ENCODE measurements at regions not wholly inside any gene's neighbourhood (a gene's known extent, or its start where the extent isn't known, plus 50 kb on each side); places are given as distances from the start of the nearest gene placed in this dataset.
"Not testable (repeated sequence)": the region's sequence is repeated elsewhere in the genome, so short reads cannot be mapped to it uniquely, and the experiment has no call there.

DNA sequence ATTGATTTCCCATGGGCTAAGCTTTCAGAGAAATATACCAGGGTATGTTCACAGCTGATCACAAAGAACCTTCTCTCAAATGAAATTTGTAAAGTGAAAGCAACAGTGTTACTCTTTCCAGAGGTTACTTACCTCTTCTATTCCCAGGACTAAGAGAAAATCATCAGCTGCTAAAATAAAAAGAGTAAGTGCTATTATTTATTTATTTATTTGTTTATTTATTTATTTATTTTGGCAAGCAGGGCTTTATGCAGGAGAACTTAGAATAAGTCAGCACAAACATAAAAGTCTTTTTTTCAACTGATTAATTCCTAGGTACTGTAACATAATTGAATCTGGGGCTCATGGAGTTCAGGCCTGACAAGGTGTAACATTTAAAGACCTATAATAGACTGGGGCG is 93.9 kb upstream of the SYT10 start:
- H3K4me3 ChIP-seq (ENCODE audit: low read depth, low read length): no peak overlapping the region
- H3K36me3 ChIP-seq (ENCODE audit: control insufficient read depth, insufficient read depth, low read length): no peaks in the 10 kb centered on the region
- FAIRE-seq (no peak), DNase-seq (ENCODE audit: low read depth) (no peak)
- H3K27me3 ChIP-seq (ENCODE audit: control insufficient read depth, insufficient read depth, low read length): no peaks in the 10 kb centered on the region
- TF ChIP-seq, protein P1, sequence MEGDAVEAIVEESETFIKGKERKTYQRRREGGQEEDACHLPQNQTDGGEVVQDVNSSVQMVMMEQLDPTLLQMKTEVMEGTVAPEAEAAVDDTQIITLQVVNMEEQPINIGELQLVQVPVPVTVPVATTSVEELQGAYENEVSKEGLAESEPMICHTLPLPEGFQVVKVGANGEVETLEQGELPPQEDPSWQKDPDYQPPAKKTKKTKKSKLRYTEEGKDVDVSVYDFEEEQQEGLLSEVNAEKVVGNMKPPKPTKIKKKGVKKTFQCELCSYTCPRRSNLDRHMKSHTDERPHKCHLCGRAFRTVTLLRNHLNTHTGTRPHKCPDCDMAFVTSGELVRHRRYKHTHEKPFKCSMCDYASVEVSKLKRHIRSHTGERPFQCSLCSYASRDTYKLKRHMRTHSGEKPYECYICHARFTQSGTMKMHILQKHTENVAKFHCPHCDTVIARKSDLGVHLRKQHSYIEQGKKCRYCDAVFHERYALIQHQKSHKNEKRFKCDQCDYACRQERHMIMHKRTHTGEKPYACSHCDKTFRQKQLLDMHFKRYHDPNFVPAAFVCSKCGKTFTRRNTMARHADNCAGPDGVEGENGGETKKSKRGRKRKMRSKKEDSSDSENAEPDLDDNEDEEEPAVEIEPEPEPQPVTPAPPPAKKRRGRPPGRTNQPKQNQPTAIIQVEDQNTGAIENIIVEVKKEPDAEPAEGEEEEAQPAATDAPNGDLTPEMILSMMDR (IDR thresholded peaks at IDR 0.05; ENCODE audit: insufficient read depth, low read length, severe bottlenecking): no peak

DNA sequence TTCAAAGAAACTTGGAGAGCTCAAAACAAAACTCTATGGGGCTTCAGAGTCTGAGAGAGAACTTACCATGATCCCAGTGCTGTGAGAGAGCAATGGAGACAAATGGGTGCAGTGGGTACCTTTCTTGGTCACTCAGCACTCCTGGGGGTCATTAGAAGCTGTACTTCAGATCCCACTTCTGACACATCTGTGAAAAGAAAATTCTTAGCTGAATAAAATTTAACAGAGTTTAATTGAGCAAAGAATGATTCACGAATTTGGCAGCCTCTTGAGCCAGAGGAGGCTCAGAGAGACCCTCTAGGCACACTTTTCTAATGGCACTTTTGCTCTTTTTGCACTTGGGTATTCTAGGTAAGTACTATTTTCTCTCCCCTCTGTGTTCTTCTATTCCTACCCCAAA is 96.8 kb upstream of the SYT10 start:
- H3K4me3 ChIP-seq (ENCODE audit: low read depth, low read length): no peak overlapping the region
- no peaks in the 10 kb centered on the region for H3K36me3 ChIP-seq (ENCODE audit: control insufficient read depth, insufficient read depth, low read length)
- TF ChIP-seq, protein P1 (IDR thresholded peaks at IDR 0.05; ENCODE audit: insufficient read depth, low read length, severe bottlenecking): no peak
- no peaks in the 10 kb centered on the region for H3K27me3 ChIP-seq (ENCODE audit: control insufficient read depth, insufficient read depth, low read length)
- FAIRE-seq: no peak
- DNase-seq (ENCODE audit: low read depth): no peak

DNA sequence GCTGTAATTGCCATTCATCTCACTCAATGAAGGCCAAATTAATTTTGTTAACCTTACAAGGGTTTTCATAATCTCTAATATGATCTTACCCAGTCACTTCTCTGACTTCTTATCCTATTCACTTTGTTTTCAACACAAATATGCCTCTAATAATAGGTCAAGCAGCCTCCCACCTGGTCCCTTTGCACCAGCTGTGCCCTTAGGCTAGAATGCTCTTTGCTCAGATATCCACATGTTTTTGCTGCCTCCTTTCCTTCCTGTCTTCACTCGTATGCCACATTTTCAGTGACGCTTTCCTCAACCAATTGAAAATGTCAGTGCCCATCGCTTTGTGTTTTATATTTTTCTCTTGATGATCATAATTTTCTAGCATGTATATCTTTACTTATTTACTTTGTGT is 106.4 kb upstream of the SYT10 start:
- Histone ChIP-seq H3K27me3 (ENCODE audit: control insufficient read depth, insufficient read depth, low read length) (no peaks in the 10 kb centered on the region), H3K36me3 (ENCODE audit: control insufficient read depth, insufficient read depth, low read length) (no peaks in the 10 kb centered on the region), H3K4me3 (ENCODE audit: low read depth, low read length) (no peak overlapping the region)
- TF ChIP-seq, protein P1 (IDR thresholded peaks at IDR 0.05; ENCODE audit: insufficient read depth, low read length, severe bottlenecking): no peak
- FAIRE-seq (no peak), DNase-seq (ENCODE audit: low read depth) (no peak)

DNA sequence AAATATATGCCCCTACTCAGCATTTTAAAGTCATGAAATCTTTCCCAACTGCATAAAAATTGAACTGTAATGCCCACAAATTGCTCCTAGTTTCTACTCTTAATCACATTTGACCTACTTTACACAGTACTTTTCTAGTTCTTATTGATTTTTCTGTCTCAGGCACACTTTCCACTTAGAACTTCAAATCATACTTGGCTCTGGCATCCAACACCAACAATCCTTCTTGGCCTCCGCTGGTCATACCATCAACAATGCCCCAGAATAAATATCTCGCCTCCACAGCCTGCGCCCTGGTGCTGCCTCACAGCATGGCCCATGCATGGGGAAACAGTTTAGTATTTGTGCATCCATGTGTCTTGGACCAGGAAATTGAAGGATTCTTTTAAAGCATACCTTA is 107.5 kb upstream of the SYT10 start:
- Histone ChIP-seq H3K4me3 (ENCODE audit: low read depth, low read length) (no peak overlapping the region), H3K36me3 (ENCODE audit: control insufficient read depth, insufficient read depth, low read length) (no peaks in the 10 kb centered on the region), H3K27me3 (ENCODE audit: control insufficient read depth, insufficient read depth, low read length) (no peaks in the 10 kb centered on the region)
- no peak for FAIRE-seq
- no peak for DNase-seq (ENCODE audit: low read depth)
- TF ChIP-seq, protein P1 (IDR thresholded peaks at IDR 0.05; ENCODE audit: insufficient read depth, low read length, severe bottlenecking): no peak

DNA sequence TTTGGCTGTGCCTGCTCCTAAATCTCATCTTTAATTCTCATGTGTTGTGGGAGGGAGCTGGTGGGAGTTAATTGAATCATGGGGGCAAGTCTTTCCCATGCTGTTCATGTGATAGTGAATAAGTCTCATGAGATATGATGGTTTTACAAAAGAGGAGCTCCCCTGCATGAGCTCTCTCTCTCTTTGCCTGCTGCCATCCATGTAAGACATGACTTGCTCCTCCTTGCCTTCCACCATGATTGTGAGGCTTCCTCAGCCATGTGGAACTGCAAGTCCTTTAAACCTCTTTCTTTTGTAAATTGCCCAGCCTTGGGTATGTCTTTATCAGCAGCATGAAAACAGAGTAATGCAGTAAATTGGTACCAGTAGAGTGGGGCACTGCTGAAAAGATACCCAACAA is 110.6 kb upstream of the SYT10 start:
- not testable (repeated sequence) for H3K4me3 ChIP-seq (ENCODE audit: low read depth, low read length); FAIRE-seq; DNase-seq (ENCODE audit: low read depth); H3K27me3 ChIP-seq (ENCODE audit: control insufficient read depth, insufficient read depth, low read length); H3K36me3 ChIP-seq (ENCODE audit: control insufficient read depth, insufficient read depth, low read length)

DNA sequence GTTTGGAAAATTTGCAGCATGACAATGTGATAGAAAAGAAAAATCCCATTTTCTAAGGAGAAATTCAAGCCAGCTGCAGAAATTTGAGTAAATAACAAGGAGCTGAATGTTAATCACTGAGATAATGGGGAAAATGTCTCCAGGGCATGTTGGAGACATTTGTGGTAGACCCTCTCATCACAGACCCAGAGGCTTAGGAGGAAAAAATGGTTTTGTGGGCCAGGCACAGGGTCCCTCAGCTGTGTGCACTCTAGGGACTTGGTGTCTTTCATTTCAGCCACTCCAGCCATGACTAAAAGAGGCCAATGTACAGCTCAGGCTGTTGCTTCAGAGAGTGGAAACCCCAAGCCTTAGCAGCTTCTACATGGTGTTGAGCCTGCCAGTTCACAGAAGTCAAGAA is 111.4 kb upstream of the SYT10 start:
- TF ChIP-seq, protein P1 (IDR thresholded peaks at IDR 0.05; ENCODE audit: insufficient read depth, low read length, severe bottlenecking): no peak
- DNase-seq (ENCODE audit: low read depth) (no peak), FAIRE-seq (no peak)
- Histone ChIP-seq H3K4me3 (ENCODE audit: low read depth, low read length) (no peak overlapping the region), H3K27me3 (ENCODE audit: control insufficient read depth, insufficient read depth, low read length) (no peaks in the 10 kb centered on the region), H3K36me3 (ENCODE audit: control insufficient read depth, insufficient read depth, low read length) (no peaks in the 10 kb centered on the region)
